ENCODE measurements at regions not wholly inside any gene's neighbourhood (a gene's known extent, or its start where the extent isn't known, plus 50 kb on each side); places are given as distances from the start of the nearest gene placed in this dataset.

DNA sequence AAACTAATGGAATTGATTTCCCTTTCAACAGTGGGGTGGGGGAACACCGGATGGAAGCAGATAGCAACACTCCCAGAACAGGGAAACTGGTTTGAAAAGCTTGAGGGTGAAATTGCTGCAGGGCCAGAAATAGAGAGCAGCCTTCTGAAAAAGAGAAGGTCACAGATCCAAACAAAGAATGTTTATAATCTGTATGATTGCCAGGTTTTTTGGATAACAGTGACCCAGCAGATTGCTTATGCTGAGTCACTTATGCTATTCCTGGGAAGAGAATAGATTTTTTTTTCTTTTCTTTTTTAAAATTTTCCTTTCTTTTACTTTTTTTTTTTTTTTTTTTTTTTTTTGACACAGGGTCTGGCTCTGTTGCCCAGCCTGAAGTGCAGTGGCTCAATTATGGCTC is 641.3 kb downstream of the KCNJ2 start:
- dilution Hi-C loops (cut with MboI; ENCODE audit: extremely low pct_ligation_motif_present, low sequenced_read_pairs) (no loop called here), intact Hi-C loops (cut with micrococcal nuclease) (no loop called here)
- Histone ChIP-seq H3K4me1 (ENCODE audit: control insufficient read depth, extremely low read depth, insufficient read depth, low read length) (no peaks in the 10 kb centered on the region), H3K9me3 (replicated peaks; ENCODE audit: control insufficient read depth, insufficient read depth, low read length) (peaks cover 4% of the 10 kb centered on the region), H3K4me3 (replicated peaks in 1 of 3; ENCODE audit: insufficient read depth in 1 of 3, low read depth in 1 of 3, low read length in 3 of 3) (no peak overlapping the region), H2AFZ (ENCODE audit: low read depth, low read length) (no peak overlapping the region), H3K36me3 (ENCODE audit: control insufficient read depth in 2 of 2, extremely low read depth in 1 of 2, insufficient read depth in 2 of 2, low read length in 2 of 2) (no peaks in the 10 kb centered on the region), H3K9me1 (replicated peaks; ENCODE audit: control insufficient read depth, extremely low read depth, insufficient read depth, low read length) (no peaks in the 10 kb centered on the region), H4K20me1 (replicated peaks; ENCODE audit: control insufficient read depth, extremely low read depth, insufficient read depth, low read length) (no peaks in the 10 kb centered on the region), H3K27me3 (ENCODE audit: control insufficient read depth in 2 of 2, insufficient read depth in 2 of 2, low read length in 2 of 2) (no peaks in the 10 kb centered on the region), H3K4me2 (ENCODE audit: insufficient read depth, low read length) (no peak overlapping the region), H3K79me2 (ENCODE audit: control insufficient read depth, insufficient read depth, low read length) (no peaks in the 10 kb centered on the region), H3K27ac (ENCODE audit: insufficient read depth, low read depth, low read length) (no peak overlapping the region), H3K9ac (replicated peaks; ENCODE audit: extremely low read depth, insufficient read depth, low read length) (no peak overlapping the region)
- DNase-seq (ENCODE audit: low read depth, low spot score): no peak
- no peak for TF ChIP-seq POLR2AphosphoS5 (IDR thresholded peaks at IDR 0.05; ENCODE audit: insufficient read depth, low read depth, low read length)
- no peak for TF ChIP-seq FOS (IDR thresholded peaks at IDR 0.05; ENCODE audit: borderline replicate concordance, insufficient read depth, low read length)
- TF ChIP-seq JUN (IDR thresholded peaks at IDR 0.05; ENCODE audit: borderline replicate concordance, insufficient read depth, insufficient read length, low read depth): no peak
- TF ChIP-seq EZH2 (IDR thresholded peaks at IDR 0.05; ENCODE audit: borderline replicate concordance, low read depth, low read length, severe bottlenecking): no peak
- no peak for TF ChIP-seq GATA2 (IDR thresholded peaks at IDR 0.05; ENCODE audit: insufficient read depth, insufficient read length, low read depth, low read length)
- TF ChIP-seq, protein P1, sequence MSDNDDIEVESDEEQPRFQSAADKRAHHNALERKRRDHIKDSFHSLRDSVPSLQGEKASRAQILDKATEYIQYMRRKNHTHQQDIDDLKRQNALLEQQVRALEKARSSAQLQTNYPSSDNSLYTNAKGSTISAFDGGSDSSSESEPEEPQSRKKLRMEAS (IDR thresholded peaks at IDR 0.05; ENCODE audit: insufficient read depth, insufficient read length): no peak
- TF ChIP-seq, protein P2, sequence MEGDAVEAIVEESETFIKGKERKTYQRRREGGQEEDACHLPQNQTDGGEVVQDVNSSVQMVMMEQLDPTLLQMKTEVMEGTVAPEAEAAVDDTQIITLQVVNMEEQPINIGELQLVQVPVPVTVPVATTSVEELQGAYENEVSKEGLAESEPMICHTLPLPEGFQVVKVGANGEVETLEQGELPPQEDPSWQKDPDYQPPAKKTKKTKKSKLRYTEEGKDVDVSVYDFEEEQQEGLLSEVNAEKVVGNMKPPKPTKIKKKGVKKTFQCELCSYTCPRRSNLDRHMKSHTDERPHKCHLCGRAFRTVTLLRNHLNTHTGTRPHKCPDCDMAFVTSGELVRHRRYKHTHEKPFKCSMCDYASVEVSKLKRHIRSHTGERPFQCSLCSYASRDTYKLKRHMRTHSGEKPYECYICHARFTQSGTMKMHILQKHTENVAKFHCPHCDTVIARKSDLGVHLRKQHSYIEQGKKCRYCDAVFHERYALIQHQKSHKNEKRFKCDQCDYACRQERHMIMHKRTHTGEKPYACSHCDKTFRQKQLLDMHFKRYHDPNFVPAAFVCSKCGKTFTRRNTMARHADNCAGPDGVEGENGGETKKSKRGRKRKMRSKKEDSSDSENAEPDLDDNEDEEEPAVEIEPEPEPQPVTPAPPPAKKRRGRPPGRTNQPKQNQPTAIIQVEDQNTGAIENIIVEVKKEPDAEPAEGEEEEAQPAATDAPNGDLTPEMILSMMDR (IDR thresholded peaks at IDR 0.05; ENCODE audit: extremely low read depth in 1 of 2, insufficient read depth in 1 of 2, low read depth in 1 of 2, low read length in 2 of 2): no peak
- no peak for TF ChIP-seq MYC (IDR thresholded peaks at IDR 0.05; ENCODE audit: low read depth, low read length)
- TF ChIP-seq POLR2A (IDR thresholded peaks at IDR 0.05; ENCODE audit: low read depth, low read length): no peak
- BruUV-seq (replicated peaks): no TSS peak
- ChIA-PET POLR2A (no interaction called here), CTCF (no interaction called here)
- no peak for FAIRE-seq

Measured in endothelial cell of umbilical vein (primary cell).